ENCODE measurements at regions not wholly inside any gene's neighbourhood (a gene's known extent, or its start where the extent isn't known, plus 50 kb on each side); places are given as distances from the start of the nearest gene placed in this dataset.

GRCh38 chr18:51821610-51822009 lies 518.4 kb upstream of the DCC start:
- DNase-seq (ENCODE audit: low read depth), result no peak

GRCh38 chr18:51824746-51825145 lies 515.3 kb upstream of the DCC start:
- no peak overlapping the region for H3K4me3 ChIP-seq (ENCODE audit: low read depth, low read length)
- TF ChIP-seq, protein P1, sequence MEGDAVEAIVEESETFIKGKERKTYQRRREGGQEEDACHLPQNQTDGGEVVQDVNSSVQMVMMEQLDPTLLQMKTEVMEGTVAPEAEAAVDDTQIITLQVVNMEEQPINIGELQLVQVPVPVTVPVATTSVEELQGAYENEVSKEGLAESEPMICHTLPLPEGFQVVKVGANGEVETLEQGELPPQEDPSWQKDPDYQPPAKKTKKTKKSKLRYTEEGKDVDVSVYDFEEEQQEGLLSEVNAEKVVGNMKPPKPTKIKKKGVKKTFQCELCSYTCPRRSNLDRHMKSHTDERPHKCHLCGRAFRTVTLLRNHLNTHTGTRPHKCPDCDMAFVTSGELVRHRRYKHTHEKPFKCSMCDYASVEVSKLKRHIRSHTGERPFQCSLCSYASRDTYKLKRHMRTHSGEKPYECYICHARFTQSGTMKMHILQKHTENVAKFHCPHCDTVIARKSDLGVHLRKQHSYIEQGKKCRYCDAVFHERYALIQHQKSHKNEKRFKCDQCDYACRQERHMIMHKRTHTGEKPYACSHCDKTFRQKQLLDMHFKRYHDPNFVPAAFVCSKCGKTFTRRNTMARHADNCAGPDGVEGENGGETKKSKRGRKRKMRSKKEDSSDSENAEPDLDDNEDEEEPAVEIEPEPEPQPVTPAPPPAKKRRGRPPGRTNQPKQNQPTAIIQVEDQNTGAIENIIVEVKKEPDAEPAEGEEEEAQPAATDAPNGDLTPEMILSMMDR (IDR thresholded peaks at IDR 0.05; ENCODE audit: insufficient read depth, low read length), result no peak
- DNase-seq (ENCODE audit: low read depth), result no peak

More at GRCh38 chr18:51821610-51822009, 518.4 kb upstream of the DCC start:
- TF ChIP-seq, protein P1 (IDR thresholded peaks at IDR 0.05; ENCODE audit: insufficient read depth, low read length), result no peak
- H3K4me3 ChIP-seq (ENCODE audit: low read depth, low read length), result no peak overlapping the region

- TF ChIP-seq, protein P1 (IDR thresholded peaks at IDR 0.05; ENCODE audit: insufficient read depth, low read length), result no peak
- H3K4me3 ChIP-seq (ENCODE audit: low read depth, low read length), result no peak overlapping the region
- no peak for DNase-seq (ENCODE audit: low read depth)
Measured at GRCh38 chr18:51833850-51834249, 506.1 kb upstream of the DCC start.

DNA sequence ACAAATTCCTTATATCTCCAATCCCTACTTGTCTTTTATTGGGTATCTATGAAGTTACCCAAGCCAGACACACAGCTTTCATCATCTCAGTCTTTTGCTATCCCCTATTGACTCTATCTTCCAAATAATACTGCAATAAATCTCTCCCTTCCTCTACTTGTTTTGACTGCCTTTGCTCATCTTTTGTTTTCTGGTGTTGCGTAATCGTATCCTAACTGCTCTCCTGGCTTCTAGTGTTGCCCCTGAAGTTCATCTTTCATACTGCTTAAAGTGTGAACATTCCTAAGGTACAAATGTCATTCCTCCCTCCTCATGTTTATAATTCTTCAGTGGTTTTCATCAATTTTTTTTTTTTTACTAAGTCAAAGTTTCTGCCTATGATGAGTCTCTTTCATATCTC lies 491.3 kb upstream of the DCC start:
- H3K4me3 ChIP-seq (ENCODE audit: low read depth, low read length), result no peak overlapping the region
- DNase-seq (ENCODE audit: low read depth), result no peak
- TF ChIP-seq, protein P1 (IDR thresholded peaks at IDR 0.05; ENCODE audit: insufficient read depth, low read length), result no peak

DNA sequence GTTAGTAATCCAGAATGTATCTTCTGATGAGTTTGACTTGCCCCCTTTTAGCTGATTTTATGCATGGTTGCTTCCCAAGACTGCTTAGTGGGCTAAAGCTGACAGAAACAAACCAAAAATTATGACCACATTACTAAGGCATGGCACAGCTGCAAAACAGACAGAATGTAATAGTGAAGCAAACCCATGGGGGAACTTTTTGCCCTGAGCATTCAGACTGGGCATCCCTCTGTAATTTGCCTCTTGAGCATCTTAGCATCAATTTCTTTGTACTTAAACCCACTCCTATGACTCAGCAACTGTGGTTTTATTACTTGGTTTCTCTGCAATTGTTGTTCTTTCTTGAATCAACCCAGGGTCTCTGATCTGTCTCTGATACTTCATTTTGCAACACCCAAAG lies 487.3 kb upstream of the DCC start:
- TF ChIP-seq, protein P1 (IDR thresholded peaks at IDR 0.05; ENCODE audit: insufficient read depth, low read length), result no peak
- no peak overlapping the region for H3K4me3 ChIP-seq (ENCODE audit: low read depth, low read length)
- DNase-seq (ENCODE audit: low read depth), result no peak

DNA sequence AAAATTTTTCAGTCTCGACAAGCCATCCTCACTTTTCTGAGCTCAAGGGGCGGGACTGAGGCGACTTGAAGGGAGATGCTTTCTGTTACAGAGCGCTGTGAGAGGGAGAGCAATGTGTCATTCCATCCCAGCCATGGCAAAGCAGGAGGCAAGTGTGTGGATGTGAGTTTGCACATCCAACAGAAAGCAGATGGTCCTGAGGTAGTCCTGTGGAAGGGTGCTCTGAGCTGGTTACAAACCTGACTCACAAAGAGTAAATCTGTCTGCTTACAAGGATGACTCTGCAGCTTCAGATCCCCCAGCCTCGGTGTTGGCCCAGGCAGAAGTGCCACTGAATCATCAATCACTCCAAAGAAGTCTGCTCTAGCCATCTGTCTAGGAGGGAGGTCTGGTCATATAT lies 482.0 kb upstream of the DCC start:
- DNase-seq (ENCODE audit: low read depth), result no peak
- H3K4me3 ChIP-seq (ENCODE audit: low read depth, low read length), result no peak overlapping the region
- TF ChIP-seq, protein P1 (IDR thresholded peaks at IDR 0.05; ENCODE audit: insufficient read depth, low read length), result no peak

DNA sequence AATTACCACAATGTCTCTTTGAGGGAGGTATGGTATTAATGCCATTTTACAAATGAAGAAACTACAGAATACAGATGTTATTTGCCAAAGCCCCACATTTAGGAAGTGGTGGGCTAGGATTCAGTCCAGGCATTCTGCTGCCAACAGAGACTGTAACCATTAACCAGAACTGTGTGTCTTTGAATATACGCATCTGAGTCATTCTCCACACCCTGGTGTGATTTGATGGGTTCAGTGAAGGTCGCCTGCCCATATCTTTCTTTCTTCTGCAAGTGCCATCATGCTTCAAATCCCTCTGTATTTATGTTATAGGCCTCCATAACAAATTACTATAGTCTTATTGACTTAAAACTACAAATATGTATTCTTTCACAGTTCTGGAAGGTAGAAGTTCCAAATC lies 479.0 kb upstream of the DCC start:
- no peak overlapping the region for H3K4me3 ChIP-seq (ENCODE audit: low read depth, low read length)
- DNase-seq (ENCODE audit: low read depth), result no peak
- TF ChIP-seq, protein P1 (IDR thresholded peaks at IDR 0.05; ENCODE audit: insufficient read depth, low read length), result no peak
